Stimulated activated CD8-positive, alpha-beta memory T cell treated with anti-CD3 and anti-CD28 coated beads, Interleukin-15, amount 100 ng/mL, for 48 hours (primary cell): ENCODE measurements at regions not wholly inside any gene's neighbourhood (a gene's known extent, or its start where the extent isn't known, plus 50 kb on each side); places are given as distances from the start of the nearest gene placed in this dataset.
A peak's percentile ranks its signal among the peaks of the same experiment; 100 is the strongest.

Source experiments
- DNase-seq, 2 donors: peaks; one replicate each; pipeline ENCODE4 v3.0.0-alpha.2; 2020; ENCODE audit warnings: low read depth in 2 of 2

DNA sequence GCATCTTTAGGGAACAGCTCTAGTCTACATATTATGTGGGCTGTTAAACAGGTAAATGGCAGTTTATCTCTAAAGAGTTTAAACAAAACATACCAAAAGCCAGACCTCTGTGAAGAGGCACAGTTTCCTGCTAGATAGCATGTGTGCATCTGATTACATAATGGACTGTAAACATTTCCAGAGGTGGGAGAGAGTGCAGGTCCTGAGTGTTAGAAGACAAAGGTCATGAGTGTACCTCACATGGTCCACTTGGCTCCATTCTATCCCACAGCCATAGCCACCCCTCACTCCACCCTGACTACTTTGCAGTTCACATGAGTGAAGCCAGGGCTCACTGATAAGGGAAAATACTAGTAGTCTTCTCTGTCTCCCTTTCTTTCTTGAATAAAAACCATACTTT lies 233.4 kb downstream of the MTX2 start:
- DNase-seq = no peak

DNA sequence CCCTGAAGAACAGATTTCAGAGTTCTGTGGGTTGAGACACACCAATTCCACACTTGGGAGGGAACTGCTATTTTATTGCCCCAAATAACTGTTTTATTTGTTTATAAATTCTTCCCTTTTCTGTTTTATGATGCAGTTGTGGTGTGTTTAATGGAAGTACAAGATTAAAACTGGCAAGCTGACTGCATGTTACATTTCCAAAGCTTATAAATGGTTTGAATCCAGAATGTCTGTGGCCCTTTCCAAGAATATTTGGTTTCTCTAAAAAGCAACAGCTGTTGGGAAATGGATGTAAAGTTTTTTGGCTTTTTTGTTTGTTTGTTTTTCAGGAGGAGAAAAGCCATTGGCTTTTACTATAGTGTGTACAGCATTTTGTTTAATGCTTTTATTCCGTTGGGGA lies 234.5 kb downstream of the MTX2 start:
- DNase-seq = no peak

DNA sequence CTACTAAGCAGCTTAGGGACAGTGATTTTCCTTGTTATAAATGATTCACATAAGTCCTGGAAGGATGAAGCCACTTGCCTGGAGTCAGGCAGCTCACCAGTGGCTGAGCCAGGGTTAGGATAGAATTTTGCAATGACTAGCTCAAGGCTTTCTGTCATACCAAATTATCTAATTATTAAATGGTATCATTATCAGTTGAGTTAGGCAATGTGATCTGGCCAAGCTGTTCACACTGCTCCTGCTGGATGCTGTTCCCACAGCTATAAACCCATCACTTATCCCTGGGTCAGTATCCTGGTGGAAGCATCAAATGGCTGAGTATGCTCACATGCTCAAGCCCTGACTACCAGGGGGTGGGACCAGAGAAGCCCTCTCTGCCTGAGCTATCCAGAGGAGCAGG lies 235.2 kb downstream of the MTX2 start:
- DNase-seq = no peak

DNA sequence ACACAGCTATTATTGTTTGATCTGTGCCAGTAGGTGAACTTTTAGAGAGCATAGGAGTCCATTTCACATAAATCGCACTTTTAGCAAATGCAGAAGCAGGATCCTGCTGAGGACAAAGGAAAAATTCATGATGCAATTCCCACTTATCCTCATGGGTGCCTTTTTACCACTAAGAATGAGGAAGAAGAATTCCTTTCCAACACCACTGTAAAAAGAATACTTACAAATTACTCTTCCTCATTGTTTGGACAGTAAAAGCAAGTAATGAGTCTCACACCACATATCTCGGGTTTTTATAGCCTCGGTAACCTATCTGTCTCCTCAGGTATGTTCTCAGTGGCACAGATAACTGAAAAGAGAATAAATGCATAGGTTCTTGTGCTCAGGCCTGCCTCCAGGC lies 238.5 kb downstream of the MTX2 start:
- DNase-seq = no peak

DNA sequence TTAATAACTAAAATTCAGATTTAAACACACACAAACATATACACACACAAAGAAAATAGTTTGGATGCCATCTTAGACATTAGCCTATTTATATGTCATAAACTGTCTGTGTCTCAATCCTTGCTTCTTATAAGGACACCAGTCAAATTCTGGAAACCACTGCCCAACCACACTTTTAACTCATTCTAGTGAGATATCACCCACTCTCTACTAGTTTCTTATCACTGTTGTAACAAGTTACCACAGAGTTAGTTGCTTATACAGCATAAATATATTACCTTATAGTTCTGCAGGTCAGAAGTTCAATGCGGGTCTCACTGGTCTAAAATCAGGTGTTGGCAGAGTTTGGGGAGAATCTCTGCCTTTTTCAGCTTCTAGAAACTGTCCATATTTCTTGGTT lies 239.1 kb downstream of the MTX2 start:
- DNase-seq = no peak

DNA sequence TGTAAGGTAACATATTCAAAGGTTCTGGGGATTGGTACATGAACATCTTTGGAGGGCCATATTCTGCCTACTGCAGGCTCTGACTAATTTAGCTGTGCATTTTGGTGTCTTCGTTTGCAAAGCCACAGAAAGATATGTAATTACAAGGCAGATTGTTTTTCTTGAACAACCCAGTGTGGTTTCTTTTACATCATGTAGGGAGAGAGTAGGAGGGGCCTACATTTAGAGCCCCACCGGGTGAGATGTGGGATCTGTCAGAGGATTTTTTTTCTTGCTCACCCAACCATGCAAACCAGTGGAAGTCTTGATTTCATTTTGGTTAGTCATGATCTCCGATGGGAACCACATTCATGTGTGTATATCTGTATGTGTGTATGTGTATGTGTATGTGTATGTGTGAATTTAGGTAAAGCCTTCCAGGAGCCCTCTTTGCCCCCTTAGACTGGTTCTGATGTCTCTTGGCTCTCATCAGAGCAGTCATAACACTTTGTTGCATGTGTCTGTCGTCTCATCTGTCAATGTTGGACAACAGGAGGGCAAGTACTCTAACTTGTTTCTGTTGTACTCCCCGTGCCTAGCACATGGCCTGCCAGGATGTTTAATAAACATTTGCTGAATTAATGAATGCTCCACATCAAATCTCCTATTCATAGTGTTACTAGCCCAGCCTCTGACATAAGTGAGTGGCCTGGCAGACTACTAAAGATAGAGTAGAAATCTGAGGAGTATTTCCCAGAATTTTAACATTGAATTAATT lies 239.9 kb downstream of the MTX2 start:
- DNase-seq = peak in 1 of 2 donors; percentile 34

DNA sequence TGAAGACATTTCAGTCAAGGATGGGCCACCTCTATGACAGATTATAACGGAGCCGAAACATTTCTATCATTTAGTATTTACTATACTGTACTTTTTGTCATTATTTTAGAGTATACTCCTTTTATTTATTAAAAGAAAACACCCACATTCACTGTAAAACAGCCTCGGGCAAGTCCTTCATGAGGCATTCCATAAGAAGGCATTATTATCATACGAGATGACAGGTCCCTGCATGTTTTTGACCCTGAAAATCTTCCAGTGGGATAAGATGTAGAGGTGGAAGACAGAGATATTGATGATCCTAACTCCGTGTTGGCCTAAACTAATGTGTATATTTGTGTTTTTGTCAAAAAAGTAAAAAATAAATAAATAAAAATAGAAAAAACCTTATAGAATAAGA lies 245.0 kb downstream of the MTX2 start:
- no peak for DNase-seq

DNA sequence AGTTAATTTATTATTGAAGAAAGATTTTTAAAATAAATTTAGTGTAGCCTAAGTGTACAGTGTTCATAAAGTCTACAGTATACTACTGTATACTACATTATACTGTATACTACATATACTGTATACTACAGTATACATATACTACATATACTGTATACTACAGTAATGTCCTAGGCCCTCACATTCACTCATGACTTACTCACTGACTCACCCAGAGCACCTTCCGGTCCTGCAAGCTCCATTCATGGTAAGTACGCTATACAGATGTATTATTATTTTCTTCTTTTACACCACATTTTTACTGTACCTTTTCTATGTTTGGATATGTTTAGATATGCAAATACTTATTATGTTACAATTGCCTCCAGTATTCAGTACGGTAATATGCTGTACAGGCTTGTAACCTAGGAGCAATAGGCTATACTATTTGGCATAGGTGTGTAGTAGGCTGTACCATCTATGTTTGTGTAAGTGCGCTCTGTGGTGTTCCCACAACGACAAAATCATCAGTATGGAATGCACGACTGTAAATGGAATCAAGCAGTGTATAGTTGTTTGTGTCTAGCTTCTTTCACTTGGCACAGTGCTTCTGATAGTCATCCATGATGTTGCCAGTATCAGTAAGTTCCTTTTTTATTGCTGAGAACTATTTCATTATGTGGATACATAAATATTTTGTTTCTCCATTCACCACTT lies 245.7 kb downstream of the MTX2 start:
- DNase-seq = no peak

DNA sequence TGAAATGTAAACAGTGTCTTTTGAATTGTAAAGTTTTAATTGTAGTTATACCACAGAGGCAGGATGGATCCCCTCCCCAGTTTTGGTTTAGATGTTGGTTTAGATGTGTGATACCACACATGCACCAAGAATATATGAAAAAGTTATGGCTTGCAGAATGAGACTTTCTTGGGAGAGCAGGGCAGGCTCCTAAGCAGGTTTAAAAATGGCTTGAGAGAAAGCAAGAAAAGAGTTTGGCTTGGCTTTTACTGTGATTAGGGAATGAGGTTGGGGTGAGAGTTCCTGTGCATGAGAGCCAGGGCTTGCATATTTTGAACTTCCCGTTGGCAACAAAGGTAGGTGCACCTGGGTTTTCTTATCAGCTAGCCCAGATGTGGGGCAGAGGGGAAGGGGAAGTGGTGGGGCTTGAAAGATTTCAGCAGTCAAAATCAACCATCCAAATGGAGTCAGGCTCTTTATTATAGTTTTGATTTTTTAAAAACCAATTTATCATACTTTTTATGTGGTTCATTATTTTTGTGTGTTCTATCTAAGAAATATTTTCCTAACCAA lies 246.9 kb downstream of the MTX2 start:
- no peak for DNase-seq

DNA sequence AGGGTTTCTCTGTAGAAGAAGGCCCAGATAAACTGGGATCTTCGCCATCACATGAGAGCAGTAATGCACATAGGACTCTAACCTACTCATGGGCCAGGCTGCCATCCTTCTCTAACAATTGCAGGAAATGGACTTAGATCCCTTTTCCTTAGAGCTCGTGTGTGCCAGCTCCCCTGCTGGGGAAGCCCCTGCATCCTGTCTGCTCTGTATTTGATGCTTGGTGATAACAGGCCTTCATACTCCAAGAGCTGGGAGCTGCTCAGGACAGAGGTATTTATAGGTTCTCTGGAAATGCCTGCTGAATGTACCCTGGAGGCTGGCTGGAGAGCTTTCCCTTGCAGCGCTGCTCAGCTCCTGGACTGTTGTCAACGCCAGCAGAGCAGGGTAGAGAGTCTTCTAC lies 249.6 kb downstream of the MTX2 start:
- no peak for DNase-seq

DNA sequence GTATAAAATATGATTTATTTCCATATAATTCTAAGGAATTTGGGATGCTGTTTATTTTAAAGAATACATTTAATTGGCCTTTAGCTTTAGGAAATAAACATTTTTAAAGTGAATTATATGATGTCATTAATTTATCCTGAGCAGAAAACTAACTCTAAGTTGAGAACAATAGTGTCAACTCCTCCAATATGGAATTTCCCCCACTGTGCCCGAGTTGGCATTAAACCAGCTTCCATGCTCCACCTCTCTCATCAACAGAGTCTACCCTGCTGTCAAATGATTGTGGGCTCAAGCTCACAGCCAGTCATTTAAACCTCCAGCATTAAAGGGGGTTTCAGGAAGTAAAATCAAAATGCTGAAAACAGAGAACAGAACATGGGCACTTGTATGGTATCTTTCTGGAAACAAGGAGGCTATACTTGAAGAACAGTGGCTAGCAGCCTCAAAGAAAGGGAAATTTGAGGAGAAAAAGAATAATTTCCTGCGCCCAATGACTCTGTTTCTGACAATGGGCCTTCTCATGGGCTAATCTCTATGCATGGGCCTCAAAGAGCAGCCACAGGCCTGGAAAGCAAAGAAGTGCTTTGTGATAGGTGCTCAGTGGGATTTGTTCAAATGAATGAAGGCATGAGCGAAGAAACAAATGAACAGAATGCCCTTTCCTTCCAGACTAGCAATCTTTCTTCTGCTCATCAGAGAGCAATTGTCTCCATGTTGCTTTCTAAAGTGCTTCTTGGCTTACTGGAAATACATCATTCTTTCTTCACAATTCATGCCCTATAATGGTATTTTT lies 252.8 kb downstream of the MTX2 start:
- no peak for DNase-seq

DNA sequence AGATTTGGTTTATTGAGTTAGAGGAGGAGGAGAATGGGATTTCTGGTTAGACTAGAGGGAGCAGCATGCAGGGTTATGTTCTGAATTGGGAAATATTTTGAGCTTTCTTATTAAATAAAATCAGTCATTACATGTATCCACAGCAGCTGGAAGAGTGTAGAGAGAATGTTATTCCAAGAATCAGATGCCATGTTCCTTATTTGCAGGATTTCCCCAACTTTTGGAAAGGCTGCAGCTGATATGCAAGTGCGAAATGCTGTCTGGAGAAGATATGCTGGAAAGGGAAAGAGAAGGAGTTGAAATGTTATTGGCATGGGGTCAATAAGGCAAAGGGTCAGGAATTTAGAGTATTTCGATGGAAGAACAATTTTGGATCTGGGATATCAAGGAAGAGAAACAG lies 255.8 kb downstream of the MTX2 start:
- no peak for DNase-seq

DNA sequence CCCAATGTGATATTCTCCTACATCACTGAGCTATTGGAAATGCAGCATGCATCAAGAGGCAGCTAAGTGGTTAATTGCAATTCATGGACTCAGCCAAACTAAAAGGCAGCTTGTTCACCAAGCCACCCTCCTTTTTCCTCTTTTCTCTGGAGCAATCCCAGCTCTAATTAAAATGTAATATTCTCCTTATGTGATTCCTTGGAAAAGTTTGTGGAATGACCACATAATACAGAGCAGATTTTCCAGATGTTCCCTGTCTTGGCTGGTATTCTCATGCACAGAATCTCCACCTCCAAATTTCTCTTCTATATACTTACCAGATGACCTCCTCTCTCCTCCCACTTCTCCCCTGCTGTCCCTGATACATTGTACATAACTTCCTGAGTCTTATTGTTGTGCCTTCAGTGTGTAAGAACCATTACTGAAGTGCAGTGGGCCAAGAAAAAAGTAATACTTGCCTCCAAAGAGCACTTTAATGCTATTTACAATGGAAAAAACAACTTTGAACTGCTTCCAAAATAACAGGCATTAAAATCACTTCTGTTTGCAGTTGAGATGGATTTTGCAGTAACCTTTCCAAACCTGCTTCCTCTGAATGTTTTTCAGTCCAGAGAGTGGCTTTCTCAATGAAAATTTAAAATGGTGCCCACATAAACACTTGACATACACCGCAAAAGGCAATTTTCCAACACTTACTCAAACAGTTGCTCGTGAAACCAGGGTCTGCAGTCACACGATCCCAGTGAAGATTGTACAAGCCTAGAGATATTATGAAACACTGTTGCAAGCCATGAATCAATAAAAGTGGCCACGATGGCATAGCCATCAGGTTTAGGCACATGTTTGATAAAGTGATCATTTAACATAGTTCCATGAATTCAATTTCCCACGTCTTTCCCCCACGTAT lies 258.0 kb downstream of the MTX2 start:
- no peak for DNase-seq

DNA sequence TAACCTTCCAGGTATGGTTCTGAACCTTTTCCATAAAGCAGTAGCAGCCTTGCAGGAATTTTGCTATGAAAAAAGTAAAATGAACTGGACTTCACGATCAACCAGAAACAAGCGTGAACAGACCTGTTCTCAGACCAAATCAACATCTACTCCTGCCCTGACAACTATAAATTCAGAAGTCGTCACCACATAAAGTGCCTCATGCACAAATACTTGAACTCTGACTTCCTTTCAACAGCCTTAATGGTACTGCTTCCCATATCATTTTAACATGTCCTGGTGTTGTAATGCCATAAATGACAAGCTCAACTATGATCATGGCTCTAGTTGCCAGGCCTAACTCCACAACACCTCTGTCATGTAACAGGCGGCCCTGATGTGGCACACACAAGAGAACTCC lies 262.4 kb downstream of the MTX2 start:
- DNase-seq = no peak

DNA sequence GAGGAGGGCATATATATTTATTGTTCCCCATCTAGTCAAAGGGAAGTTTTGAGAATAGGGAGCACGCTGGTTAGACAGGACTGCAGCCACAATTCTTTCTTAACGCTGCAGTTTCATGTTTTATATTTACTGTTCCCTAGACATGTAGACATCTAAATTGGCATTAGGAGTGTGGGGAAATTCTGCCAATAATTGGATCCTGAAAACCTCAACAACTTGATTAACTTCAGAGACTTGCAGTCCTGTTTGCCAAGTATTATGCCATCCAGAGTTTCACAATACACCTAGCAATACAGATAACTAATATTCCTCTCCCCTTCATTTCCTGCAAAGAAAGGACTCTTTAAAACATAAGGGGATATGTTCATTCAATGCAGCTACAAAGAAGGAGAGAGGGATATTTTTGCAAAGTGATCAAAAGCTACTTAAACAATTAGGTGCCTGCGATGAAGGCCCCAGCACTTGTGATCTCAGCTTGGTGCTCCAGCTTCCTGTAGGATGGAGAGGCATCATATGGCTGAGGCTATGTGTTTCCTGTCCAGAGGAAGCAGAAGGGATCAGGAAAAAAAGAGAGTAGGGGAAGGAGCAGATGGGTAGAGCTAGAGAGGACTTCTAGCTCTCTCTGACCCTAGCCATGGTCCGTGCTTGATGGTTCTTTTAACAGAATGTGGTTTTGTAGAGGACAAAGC lies 264.4 kb downstream of the MTX2 start:
- DNase-seq = no peak

DNA sequence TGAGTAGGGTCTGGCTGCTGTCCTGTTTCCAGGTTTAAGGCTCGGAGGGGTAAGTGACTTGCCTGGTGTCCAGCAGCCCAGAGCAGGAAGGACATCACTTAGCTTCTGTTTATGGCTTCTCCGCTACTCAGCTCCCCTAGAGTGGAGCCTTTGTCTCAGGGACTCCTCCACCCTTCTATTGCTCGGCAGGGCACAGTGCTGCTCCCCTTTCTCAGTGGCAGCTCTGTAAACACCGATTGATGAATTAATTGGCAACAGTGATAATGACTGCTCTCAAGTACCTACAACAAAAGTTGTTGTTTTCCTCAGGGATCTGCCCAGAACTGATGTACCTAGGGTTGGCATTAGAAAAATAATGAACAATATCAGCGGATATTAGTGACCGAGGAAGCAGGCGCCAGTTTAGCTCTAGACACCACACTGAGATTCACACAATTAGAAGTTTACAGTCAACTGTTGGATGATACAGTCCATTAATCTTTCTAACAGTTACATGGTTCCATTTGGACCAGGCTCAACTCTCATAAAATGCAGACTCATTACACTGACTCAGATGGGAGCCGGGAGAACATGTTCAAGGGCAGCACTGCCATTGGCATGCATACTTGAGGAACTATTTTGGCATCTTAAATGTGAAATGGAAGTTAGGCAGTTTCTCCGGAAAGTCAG lies 265.7 kb downstream of the MTX2 start:
- DNase-seq = no peak

DNA sequence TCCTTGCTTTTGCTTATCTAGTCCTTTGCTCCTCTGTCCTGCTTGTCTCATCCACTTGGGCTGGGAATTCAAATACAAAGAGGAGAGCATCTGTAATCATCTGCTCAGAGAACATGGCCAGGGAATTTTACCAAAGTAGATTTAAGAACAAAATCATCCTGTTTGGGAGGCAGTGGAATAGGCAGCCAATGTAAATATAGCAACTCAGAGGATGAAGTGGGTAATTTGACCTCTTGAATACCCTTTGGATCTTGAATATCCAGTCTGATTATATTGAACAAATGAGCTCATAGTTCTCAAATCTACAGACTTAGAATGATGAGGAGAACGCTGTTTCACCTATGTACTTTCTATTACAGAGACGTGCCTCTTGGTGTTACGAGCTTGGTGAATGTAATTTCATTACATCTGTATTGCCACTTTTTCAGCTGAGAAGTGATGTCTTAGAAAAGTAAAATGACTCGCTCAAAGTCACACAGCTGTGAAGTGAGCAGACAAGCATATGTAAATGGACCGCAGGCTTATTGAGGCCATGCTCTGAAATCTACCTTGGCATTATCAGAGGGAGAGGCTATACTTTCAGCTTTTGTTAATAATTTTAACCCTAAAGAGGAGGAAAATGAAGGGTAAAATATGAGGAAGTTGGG lies 266.3 kb downstream of the MTX2 start:
- DNase-seq = no peak

DNA sequence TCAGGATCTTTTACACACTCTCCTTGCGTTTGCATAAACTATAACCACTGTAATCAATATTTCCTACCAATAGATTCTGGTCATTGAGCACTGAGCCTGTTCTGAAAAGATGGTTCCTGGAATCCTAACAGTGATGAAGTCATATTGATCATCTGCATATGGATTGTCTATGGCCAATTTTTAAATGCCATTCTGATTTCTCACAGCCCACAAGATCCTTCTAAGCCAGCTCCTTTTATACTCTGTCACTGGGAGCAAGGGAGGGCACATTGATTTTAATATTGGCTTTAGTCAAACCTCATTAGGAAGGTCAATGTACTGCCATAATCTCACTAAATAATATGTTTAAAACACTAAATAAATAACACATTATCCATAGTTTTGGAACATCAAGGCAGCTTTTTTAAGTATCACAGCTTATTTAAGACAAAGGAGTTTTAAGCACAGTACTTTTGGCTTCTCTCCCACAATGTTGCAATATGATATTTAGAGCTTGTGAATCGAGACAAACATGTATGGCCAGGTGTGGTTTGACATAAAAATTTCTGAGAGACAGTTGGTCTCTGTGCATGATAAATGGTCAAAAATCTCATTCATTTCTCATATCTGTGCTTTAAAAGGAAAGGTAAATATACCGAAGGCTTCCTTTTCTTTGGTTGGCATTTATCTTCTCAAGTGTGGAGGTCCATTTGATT lies 267.3 kb downstream of the MTX2 start:
- no peak for DNase-seq

DNA sequence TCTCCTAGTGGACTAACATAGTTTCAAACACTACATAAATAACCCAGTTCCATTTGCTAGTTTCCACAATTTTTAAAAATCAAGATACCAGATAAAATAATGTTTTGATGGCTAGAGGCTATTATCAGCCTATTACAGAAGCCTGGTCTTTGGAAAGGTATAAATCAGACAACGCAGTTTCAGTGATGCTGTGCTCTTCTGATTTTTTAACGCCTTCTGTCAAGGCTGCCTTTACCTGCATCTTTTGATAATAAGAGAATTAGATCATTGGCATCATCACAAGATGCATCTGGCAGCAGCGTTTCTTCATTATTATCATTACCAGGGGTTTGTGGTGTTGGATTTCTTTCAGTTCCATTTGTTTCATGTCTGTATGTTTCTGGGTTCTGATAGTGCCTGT lies 268.7 kb downstream of the MTX2 start:
- no peak for DNase-seq
